ENCODE measurements at regions not wholly inside any gene's neighbourhood (a gene's known extent, or its start where the extent isn't known, plus 50 kb on each side); places are given as distances from the start of the nearest gene placed in this dataset.

DNA sequence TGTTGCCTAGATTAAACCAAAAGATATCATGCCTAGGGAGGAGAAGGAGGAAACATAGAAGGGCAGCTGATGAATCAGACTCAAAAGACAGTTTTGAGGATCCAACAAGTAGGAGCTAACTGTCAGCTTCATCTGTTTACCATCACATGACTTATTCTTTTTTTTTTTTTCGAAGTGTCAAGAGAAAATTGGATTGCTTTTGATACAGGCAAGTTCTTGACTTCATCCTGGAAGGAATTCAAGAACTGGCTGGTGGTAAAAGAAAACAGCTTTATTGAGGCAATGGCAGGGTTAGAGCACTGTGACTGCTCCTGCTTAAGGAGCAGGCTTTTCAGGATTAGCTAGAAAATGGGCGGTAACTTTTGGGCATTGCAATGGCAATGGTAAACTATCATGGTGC, 227.5 kb upstream of the KCNMB2 start:
- H3K4me1 Mint-ChIP-seq = peaks cover 5% of the 10 kb centered on the region
- no peak overlapping the region for H3K4me3 Mint-ChIP-seq
- TF ChIP-seq, protein P1, sequence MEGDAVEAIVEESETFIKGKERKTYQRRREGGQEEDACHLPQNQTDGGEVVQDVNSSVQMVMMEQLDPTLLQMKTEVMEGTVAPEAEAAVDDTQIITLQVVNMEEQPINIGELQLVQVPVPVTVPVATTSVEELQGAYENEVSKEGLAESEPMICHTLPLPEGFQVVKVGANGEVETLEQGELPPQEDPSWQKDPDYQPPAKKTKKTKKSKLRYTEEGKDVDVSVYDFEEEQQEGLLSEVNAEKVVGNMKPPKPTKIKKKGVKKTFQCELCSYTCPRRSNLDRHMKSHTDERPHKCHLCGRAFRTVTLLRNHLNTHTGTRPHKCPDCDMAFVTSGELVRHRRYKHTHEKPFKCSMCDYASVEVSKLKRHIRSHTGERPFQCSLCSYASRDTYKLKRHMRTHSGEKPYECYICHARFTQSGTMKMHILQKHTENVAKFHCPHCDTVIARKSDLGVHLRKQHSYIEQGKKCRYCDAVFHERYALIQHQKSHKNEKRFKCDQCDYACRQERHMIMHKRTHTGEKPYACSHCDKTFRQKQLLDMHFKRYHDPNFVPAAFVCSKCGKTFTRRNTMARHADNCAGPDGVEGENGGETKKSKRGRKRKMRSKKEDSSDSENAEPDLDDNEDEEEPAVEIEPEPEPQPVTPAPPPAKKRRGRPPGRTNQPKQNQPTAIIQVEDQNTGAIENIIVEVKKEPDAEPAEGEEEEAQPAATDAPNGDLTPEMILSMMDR (IDR thresholded peaks at IDR 0.05; ENCODE audit: unreplicated experiment in 3 of 3) = no peak
- H3K27me3 Mint-ChIP-seq (ENCODE audit: low read depth) = no peaks in the 10 kb centered on the region
- no peak overlapping the region for H3K27ac Mint-ChIP-seq
- no peaks in the 10 kb centered on the region for H3K36me3 Mint-ChIP-seq (ENCODE audit: low read depth)
- H3K9me3 Mint-ChIP-seq = no peaks in the 10 kb centered on the region

DNA sequence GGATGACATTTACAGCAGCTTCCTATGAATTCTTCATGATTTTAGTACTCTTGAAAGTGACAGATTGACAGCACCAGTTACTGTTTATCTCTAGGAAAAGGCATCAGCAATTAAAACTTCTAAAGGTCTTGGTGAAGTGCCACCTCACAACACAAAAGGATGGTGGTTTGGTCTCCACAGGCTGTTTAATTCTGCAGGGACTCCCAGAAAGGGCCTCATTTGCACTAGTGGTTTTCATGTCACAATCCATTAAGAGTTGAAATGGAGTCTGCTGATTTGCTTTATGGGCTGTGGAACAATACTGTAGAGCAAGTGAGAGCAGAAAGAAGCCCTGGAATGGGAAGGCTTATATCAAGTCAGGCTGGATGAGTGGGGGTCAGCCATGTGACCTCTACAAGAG, 225.3 kb upstream of the KCNMB2 start:
- Mint-ChIP-seq H3K27ac (peak overlapping the region in 1 of 3 experiments; percentile 29), H3K4me3 (no peak overlapping the region), H3K4me1 (peaks cover 9% of the 10 kb centered on the region), H3K36me3 (ENCODE audit: low read depth) (no peaks in the 10 kb centered on the region), H3K9me3 (peaks cover 5% of the 10 kb centered on the region), H3K27me3 (ENCODE audit: low read depth) (no peaks in the 10 kb centered on the region)
- TF ChIP-seq, protein P1 (IDR thresholded peaks at IDR 0.05; ENCODE audit: unreplicated experiment in 3 of 3) = no peak

DNA sequence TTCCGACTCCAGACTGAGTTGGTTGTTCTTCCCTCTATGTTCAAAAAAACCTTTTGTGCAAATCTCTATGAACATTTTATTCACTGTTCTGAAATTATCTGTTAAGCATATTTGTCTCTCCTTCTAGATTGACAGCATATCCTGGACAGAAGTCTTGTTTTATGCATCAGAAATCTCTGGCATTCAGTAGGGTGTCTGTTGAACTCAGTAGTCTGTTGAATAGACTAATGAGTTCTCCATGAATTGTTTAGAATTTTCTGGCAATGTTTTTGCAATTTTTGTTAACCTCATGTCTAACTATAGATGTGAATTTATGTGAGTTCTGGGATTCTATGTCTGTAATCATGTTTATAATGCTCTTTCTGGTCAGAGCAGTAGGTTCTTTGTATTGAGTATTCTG, 222.5 kb upstream of the KCNMB2 start:
- H3K36me3 Mint-ChIP-seq (ENCODE audit: low read depth) = no peaks in the 10 kb centered on the region
- H3K27ac Mint-ChIP-seq = peak overlapping the region in 1 of 3 experiments; percentile 29
- H3K4me3 Mint-ChIP-seq = no peak overlapping the region
- H3K4me1 Mint-ChIP-seq = peaks cover 18% of the 10 kb centered on the region
- no peaks in the 10 kb centered on the region for H3K27me3 Mint-ChIP-seq (ENCODE audit: low read depth)
- H3K9me3 Mint-ChIP-seq = peaks cover 5% of the 10 kb centered on the region
- TF ChIP-seq, protein P1 (IDR thresholded peaks at IDR 0.05; ENCODE audit: unreplicated experiment in 3 of 3) = no peak

DNA sequence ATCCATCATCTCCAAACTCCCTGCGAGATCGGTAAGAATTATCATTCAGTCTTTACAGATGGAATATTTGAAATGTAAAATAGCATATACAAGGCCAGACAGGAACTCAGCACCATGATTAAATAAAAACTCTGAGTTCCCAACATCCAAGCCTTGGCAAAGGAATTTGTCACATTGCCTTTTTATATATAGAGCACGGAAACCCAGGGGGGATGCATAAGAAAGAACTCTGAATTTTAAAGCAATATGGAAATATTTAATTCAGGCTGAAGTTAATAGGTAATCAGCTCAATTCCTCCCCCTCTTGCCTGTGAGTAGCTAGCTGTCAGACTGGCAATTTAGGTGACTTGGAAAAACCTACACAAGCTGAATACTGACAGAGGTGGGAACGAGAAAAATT, 217.9 kb upstream of the KCNMB2 start:
- Mint-ChIP-seq H3K27ac (peak overlapping the region; percentile 14 to 94 (median 54)), H3K9me3 (peaks cover 5% of the 10 kb centered on the region), H3K4me3 (no peak overlapping the region), H3K4me1 (peaks cover 54% of the 10 kb centered on the region), H3K36me3 (ENCODE audit: low read depth) (no peaks in the 10 kb centered on the region), H3K27me3 (ENCODE audit: low read depth) (no peaks in the 10 kb centered on the region)
- TF ChIP-seq, protein P1 (IDR thresholded peaks at IDR 0.05; ENCODE audit: unreplicated experiment in 3 of 3) = no peak

DNA sequence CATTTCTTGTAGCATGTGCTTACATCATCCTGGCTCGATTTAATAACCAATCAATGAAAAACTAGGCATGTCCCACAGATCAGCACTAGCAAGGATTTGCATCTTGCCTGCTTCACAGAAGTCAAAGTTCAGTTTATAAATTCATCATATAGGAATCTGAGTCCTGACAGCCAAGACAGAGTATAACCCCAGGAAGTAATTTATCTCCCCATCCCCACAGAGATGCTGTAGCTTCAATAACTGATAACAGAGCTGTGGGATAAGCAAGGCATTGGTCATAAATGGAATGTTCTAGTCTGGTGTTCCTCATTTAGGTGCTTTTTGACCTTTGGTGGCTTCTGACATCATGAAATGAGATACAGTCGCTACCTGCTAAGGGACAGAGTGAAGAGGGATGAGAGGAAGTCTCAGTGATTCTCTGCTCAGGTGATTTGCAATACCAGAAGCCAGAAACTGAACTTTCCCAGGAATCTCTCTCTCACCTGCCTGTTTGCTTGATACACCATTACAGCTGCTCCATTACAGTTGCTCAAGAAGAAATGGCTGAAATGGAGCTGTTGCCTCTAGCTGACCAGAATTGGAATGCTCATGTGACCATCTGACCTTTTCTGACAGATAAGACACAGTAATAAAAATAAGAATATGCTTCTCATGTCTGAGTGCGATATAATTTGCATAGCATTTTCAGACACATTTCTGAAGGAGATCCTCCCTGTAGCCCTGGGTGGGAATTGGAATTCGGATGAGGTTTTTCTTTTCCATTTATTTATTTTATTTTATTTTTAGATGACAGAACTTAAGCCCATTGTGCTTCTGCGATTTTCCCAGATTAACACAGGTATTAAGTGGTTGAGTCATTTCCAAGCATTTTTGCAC, 217.1 kb upstream of the KCNMB2 start:
- TF ChIP-seq, protein P1 (IDR thresholded peaks at IDR 0.05; ENCODE audit: unreplicated experiment in 3 of 3) = no peak
- H3K27ac Mint-ChIP-seq = peak overlapping the region; percentile 84 to 94 (median 94)

More for the DNA sequence above, 217.1 kb upstream of the KCNMB2 start:
- Mint-ChIP-seq H3K4me3 (no peak overlapping the region), H3K4me1 (peaks cover 46% of the 10 kb centered on the region), H3K27me3 (ENCODE audit: low read depth) (no peaks in the 10 kb centered on the region), H3K36me3 (ENCODE audit: low read depth) (no peaks in the 10 kb centered on the region), H3K9me3 (peaks cover 3% of the 10 kb centered on the region)

Data from nephron (organoid).